Astrocyte (in vitro differentiated cells and primary cell): ENCODE measurements at regions not wholly inside any gene's neighbourhood (a gene's known extent, or its start where the extent isn't known, plus 50 kb on each side); places are given as distances from the start of the nearest gene placed in this dataset.

ENCODE experiments used
- DNase-seq: peaks from one replicate; pipeline ENCODE4 v3.0.0-alpha.2; 2010; ENCODE audit warnings: low read depth
- FAIRE-seq: peaks from 2 replicates; lab custom pipeline; 2011; peaks lifted over from hg19 to GRCh38; lab: Jason Lieb, UNC
- H2AFZ ChIP-seq: 2 replicates; pipeline ENCODE4 v1.6.0; 2012; ENCODE audit warnings: low read depth, low read length, inconsistent platforms
- H3K27ac ChIP-seq: 2 replicates; pipeline ENCODE4 v1.5.1; 2011; ENCODE audit warnings: low read depth, low read length, inconsistent platforms
- H3K27me3 ChIP-seq: 2 replicates; pipeline ENCODE4 v1.6.0; 2011; ENCODE audit warnings: low read length, inconsistent platforms; ENCODE audit not compliant: insufficient read depth
- H3K36me3 ChIP-seq: 2 replicates; pipeline ENCODE4 v1.5.1; 2011; ENCODE audit warnings: low read length, inconsistent platforms; ENCODE audit not compliant: insufficient read depth
- H3K4me1 ChIP-seq: 2 replicates; pipeline ENCODE4 v1.5.1; 2011; ENCODE audit warnings: low read length, inconsistent platforms; ENCODE audit not compliant: insufficient read depth
- H3K4me2 ChIP-seq: 2 replicates; pipeline ENCODE4 v1.6.0; 2012; ENCODE audit warnings: low read length, inconsistent platforms
- H3K4me3 ChIP-seq: 2 replicates; pipeline ENCODE4 v1.5.1; 2011; ENCODE audit warnings: low read depth, mild to moderate bottlenecking, low read length, inconsistent platforms; ENCODE audit not compliant: insufficient read depth
- H3K79me2 ChIP-seq: 2 replicates; pipeline ENCODE4 v1.6.0; 2012; ENCODE audit warnings: mild to moderate bottlenecking, low read length, inconsistent platforms; ENCODE audit not compliant: insufficient read depth
- H3K9ac ChIP-seq: 2 replicates; pipeline ENCODE4 v1.6.0; 2012; ENCODE audit warnings: mild to moderate bottlenecking, low read length, inconsistent platforms
- H3K9me3 ChIP-seq: 2 replicates; pipeline ENCODE4 v1.5.1; 2012; ENCODE audit warnings: low read depth, mild to moderate bottlenecking, low read length, inconsistent platforms; ENCODE audit not compliant: insufficient read depth
- H4K20me1 ChIP-seq: 2 replicates; pipeline ENCODE4 v1.6.0; 2012; ENCODE audit warnings: low read length, inconsistent platforms; ENCODE audit not compliant: insufficient read depth
- H3K27ac Mint-ChIP-seq: one replicate; pipeline ENCODE4 v1.8.0; 2021; ENCODE audit warnings: mild to moderate bottlenecking, mixed read lengths; ENCODE audit not compliant: unreplicated experiment
- H3K27me3 Mint-ChIP-seq: one replicate; pipeline ENCODE4 v1.8.0; 2021; ENCODE audit warnings: low read depth, mixed read lengths; ENCODE audit not compliant: unreplicated experiment
- H3K36me3 Mint-ChIP-seq: one replicate; pipeline ENCODE4 v1.8.0; 2021; ENCODE audit warnings: low read depth, mixed read lengths; ENCODE audit not compliant: unreplicated experiment
- H3K4me1 Mint-ChIP-seq: one replicate; pipeline ENCODE4 v1.8.0; 2021; ENCODE audit warnings: low read depth, mixed read lengths; ENCODE audit not compliant: unreplicated experiment
- H3K4me3 Mint-ChIP-seq: one replicate; pipeline ENCODE4 v1.8.0; 2021; ENCODE audit warnings: mild to moderate bottlenecking, moderate library complexity, mixed read lengths; ENCODE audit not compliant: unreplicated experiment
- H3K9me3 Mint-ChIP-seq: one replicate; pipeline ENCODE4 v1.8.0; 2021; ENCODE audit warnings: mild to moderate bottlenecking, mixed read lengths; ENCODE audit not compliant: unreplicated experiment
- EZH2 ChIP-seq: IDR thresholded peaks from 2 replicates; pipeline ENCODE4 v1.6.1; 2012; ENCODE audit warnings: mild to moderate bottlenecking, low read length, inconsistent platforms; ENCODE audit not compliant: insufficient read depth
- TF ChIP-seq, protein P1 (sequence below): IDR thresholded peaks from 2 replicates; pipeline ENCODE4 v1.5.1; 2011; ENCODE audit warnings: low read depth, mild to moderate bottlenecking, inconsistent platforms, low read length, moderate library complexity; ENCODE audit not compliant: insufficient read depth

GRCh38 chr18:28725876-28726275 is 548.9 kb upstream of the CDH2 start:
- Mint-ChIP-seq H3K9me3 (no peaks in the 10 kb centered on the region), H3K27me3 (no peaks in the 10 kb centered on the region), H3K4me3 (no peak overlapping the region), H3K36me3 (no peaks in the 10 kb centered on the region), H3K4me1 (peaks cover 18% of the 10 kb centered on the region), H3K27ac (no peak overlapping the region)
- Histone ChIP-seq H3K36me3 (no peaks in the 10 kb centered on the region), H3K4me3 (no peak overlapping the region), H3K4me1 (peaks cover 16% of the 10 kb centered on the region), H3K27ac (no peak overlapping the region), H3K4me2 (no peak overlapping the region), H3K9me3 (no peaks in the 10 kb centered on the region), H2AFZ (no peak overlapping the region), H3K9ac (no peak overlapping the region), H3K27me3 (no peaks in the 10 kb centered on the region), H3K79me2 (no peaks in the 10 kb centered on the region), H4K20me1 (no peaks in the 10 kb centered on the region)
- TF ChIP-seq, protein P1, sequence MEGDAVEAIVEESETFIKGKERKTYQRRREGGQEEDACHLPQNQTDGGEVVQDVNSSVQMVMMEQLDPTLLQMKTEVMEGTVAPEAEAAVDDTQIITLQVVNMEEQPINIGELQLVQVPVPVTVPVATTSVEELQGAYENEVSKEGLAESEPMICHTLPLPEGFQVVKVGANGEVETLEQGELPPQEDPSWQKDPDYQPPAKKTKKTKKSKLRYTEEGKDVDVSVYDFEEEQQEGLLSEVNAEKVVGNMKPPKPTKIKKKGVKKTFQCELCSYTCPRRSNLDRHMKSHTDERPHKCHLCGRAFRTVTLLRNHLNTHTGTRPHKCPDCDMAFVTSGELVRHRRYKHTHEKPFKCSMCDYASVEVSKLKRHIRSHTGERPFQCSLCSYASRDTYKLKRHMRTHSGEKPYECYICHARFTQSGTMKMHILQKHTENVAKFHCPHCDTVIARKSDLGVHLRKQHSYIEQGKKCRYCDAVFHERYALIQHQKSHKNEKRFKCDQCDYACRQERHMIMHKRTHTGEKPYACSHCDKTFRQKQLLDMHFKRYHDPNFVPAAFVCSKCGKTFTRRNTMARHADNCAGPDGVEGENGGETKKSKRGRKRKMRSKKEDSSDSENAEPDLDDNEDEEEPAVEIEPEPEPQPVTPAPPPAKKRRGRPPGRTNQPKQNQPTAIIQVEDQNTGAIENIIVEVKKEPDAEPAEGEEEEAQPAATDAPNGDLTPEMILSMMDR: no peak
- no peak for TF ChIP-seq EZH2
- DNase-seq (peak; percentile 87), FAIRE-seq (no peak)

DNA sequence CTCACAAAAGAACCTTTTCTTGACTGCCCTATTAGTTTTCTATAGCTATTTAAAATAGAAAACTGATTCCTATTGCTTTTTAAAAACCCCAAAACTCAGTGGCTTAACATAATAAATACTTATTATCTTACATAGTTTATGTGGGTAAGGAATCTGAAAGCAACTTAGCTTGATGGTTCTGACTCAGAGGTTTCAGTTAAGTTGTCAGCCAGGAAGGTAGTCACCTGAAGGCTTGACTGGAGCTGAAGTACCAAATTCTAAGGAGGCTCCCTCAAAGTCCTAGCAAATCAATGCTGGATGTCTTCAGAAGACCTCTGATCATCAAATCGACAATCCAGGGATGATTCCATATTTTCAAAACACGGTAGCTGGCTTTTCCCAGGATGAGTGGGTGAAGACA is 546.6 kb upstream of the CDH2 start:
- H3K27ac ChIP-seq: no peak overlapping the region
- Mint-ChIP-seq H3K27ac (no peak overlapping the region), H3K4me3 (no peak overlapping the region), H3K27me3 (no peaks in the 10 kb centered on the region), H3K36me3 (no peaks in the 10 kb centered on the region), H3K9me3 (no peaks in the 10 kb centered on the region), H3K4me1 (peaks cover 8% of the 10 kb centered on the region)
- no peaks in the 10 kb centered on the region for H3K27me3 ChIP-seq
- DNase-seq: peak; percentile 36
- no peak overlapping the region for H3K4me2 ChIP-seq
- H4K20me1 ChIP-seq: no peaks in the 10 kb centered on the region
- H2AFZ ChIP-seq: no peak overlapping the region
- no peaks in the 10 kb centered on the region for H3K9me3 ChIP-seq
- no peaks in the 10 kb centered on the region for H3K79me2 ChIP-seq
- H3K4me1 ChIP-seq: peaks cover 6% of the 10 kb centered on the region
- H3K4me3 ChIP-seq: no peak overlapping the region
- FAIRE-seq: no peak
- H3K9ac ChIP-seq: no peak overlapping the region
- no peaks in the 10 kb centered on the region for H3K36me3 ChIP-seq
- TF ChIP-seq, protein P1: no peak
- no peak for TF ChIP-seq EZH2

DNA sequence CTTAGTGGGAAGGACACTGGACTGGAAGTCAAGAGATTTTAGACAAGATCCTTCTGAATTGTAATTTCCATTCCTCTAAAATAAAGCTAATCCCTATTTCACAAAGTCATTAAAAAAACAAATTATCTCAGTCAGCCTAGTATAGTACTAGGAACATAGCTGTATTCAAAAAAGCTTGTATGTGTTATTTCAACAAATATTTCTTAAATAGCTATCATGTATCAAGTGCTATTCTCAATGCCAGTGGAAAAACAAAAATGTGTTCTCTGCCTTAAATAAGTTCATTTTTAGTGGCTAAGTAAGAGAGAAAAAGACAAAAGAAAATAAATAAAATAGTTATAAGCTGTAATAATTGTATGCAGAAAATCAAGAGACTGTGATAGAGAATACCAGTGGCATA is 541.8 kb upstream of the CDH2 start:
- Mint-ChIP-seq H3K27me3 (no peaks in the 10 kb centered on the region), H3K4me3 (no peak overlapping the region), H3K27ac (no peak overlapping the region), H3K4me1 (peaks cover 11% of the 10 kb centered on the region), H3K36me3 (no peaks in the 10 kb centered on the region), H3K9me3 (peaks cover 2% of the 10 kb centered on the region)
- no peaks in the 10 kb centered on the region for H3K36me3 ChIP-seq
- no peaks in the 10 kb centered on the region for H3K4me1 ChIP-seq
- DNase-seq (no peak), FAIRE-seq (no peak)
- H3K4me3 ChIP-seq: no peak overlapping the region
- H2AFZ ChIP-seq: no peak overlapping the region
- no peaks in the 10 kb centered on the region for H3K27me3 ChIP-seq
- H3K9me3 ChIP-seq: no peaks in the 10 kb centered on the region
- TF ChIP-seq, protein P1: no peak
- TF ChIP-seq EZH2: no peak
- H3K79me2 ChIP-seq: no peaks in the 10 kb centered on the region
- no peaks in the 10 kb centered on the region for H4K20me1 ChIP-seq
- no peak overlapping the region for H3K4me2 ChIP-seq
- H3K27ac ChIP-seq: no peak overlapping the region
- no peak overlapping the region for H3K9ac ChIP-seq
